ENCODE measurements at regions not wholly inside any gene's neighbourhood (a gene's known extent, or its start where the extent isn't known, plus 50 kb on each side); places are given as distances from the start of the nearest gene placed in this dataset.

DNA sequence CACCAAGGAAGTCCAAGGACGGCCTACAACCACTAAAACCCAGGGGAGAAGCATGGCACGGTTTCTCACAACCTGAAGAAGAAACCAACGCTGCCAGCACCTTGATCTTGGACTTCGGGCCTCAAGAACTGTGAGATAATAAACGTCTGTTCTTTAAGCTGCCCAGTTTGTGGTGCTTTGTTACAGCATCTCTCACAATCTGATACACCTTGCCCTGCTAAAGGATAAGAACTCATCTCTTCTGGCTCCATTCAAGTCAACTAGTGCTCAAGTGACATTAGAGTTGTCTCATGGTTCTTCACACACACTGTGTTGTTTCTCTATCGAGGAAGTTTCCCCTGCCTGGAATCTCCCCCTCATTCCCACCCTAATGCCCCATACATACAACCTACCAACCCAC is 314.4 kb upstream of the RUNX1 start:
- no peak for TF ChIP-seq POLR2A (IDR thresholded peaks at IDR 0.05)
- TF ChIP-seq, protein P1, sequence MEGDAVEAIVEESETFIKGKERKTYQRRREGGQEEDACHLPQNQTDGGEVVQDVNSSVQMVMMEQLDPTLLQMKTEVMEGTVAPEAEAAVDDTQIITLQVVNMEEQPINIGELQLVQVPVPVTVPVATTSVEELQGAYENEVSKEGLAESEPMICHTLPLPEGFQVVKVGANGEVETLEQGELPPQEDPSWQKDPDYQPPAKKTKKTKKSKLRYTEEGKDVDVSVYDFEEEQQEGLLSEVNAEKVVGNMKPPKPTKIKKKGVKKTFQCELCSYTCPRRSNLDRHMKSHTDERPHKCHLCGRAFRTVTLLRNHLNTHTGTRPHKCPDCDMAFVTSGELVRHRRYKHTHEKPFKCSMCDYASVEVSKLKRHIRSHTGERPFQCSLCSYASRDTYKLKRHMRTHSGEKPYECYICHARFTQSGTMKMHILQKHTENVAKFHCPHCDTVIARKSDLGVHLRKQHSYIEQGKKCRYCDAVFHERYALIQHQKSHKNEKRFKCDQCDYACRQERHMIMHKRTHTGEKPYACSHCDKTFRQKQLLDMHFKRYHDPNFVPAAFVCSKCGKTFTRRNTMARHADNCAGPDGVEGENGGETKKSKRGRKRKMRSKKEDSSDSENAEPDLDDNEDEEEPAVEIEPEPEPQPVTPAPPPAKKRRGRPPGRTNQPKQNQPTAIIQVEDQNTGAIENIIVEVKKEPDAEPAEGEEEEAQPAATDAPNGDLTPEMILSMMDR (IDR thresholded peaks at IDR 0.05) = no peak

All from adrenal gland (tissue), 5 donors.